SU-DHL-6 (cell line): ENCODE measurements at regions not wholly inside any gene's neighbourhood (a gene's known extent, or its start where the extent isn't known, plus 50 kb on each side); places are given as distances from the start of the nearest gene placed in this dataset.

ENCODE experiments used
- H2AFZ ChIP-seq: fragments of 200-600 bp; sonication (generic); 2 replicates; pipeline ENCODE4 v1.6.1; 2014; ENCODE audit warnings: low read depth, mild to moderate bottlenecking, moderate library complexity, mixed read lengths, antibody characterized with exemption, low read length; ENCODE audit not compliant: severe bottlenecking
- H3F3A ChIP-seq: fragments of 200-600 bp; shearing (Covaris generic); 2 replicates; pipeline ENCODE4 v1.6.0; 2016; ENCODE audit warnings: antibody characterized with exemption, mild to moderate bottlenecking; ENCODE audit not compliant: insufficient read depth
- H3K27ac ChIP-seq: fragments of 200-600 bp; sonication (generic); 2 replicates; pipeline ENCODE4 v1.5.1; 2016; ENCODE audit warnings: low read depth, mild to moderate bottlenecking, low read length, moderate library complexity, mixed read lengths
- H3K27me3 ChIP-seq: fragments of 200-600 bp; sonication (generic), shearing (Covaris generic); 2 replicates; pipeline ENCODE4 v1.6.0; 2014; ENCODE audit warnings: mild to moderate bottlenecking, low read length
- H3K36me3 ChIP-seq: fragments of 200-600 bp; sonication (generic); 2 replicates; pipeline ENCODE4 v1.6.1; 2014; ENCODE audit warnings: mild to moderate bottlenecking, low read length, mixed read lengths
- H3K4me2 ChIP-seq: fragments of 300-600, 200-600 bp; shearing (Covaris generic), sonication (generic); 2 replicates; pipeline ENCODE4 v1.6.0; 2014; ENCODE audit warnings: low read length, low read depth, mild to moderate bottlenecking; ENCODE audit not compliant: poor library complexity, severe bottlenecking
- H3K4me3 ChIP-seq: fragments of 200-600 bp; sonication (generic); 2 replicates; pipeline ENCODE4 v1.5.1; 2014; ENCODE audit warnings: antibody characterized with exemption, low read length, mild to moderate bottlenecking, mixed read lengths; ENCODE audit not compliant: insufficient read depth, poor library complexity, severe bottlenecking
- H3K79me2 ChIP-seq: fragments of 200-600 bp; sonication (generic); 2 replicates; pipeline ENCODE4 v1.6.1; 2014; ENCODE audit warnings: mild to moderate bottlenecking, low read length, moderate library complexity; ENCODE audit not compliant: insufficient read depth
- H3K9ac ChIP-seq: fragments of 200-600 bp; sonication (generic); 2 replicates; pipeline ENCODE4 v1.7.0; 2014; ENCODE audit warnings: mild to moderate bottlenecking, low read length
- H3K9me2 ChIP-seq: fragments of 200-600 bp; sonication (generic); replicated peaks from 2 replicates; pipeline ENCODE4 v1.6.1; 2014; ENCODE audit warnings: low read length; ENCODE audit not compliant: insufficient read depth
- H3K9me3 ChIP-seq: fragments of 200-600 bp; sonication (generic); 2 replicates; pipeline ENCODE4 v1.6.1; 2014; ENCODE audit warnings: low read length, mixed read lengths; ENCODE audit not compliant: insufficient read depth
- H4K20me1 ChIP-seq: fragments of 200-600 bp; sonication (generic); 2 replicates; pipeline ENCODE4 v1.6.1; 2014; ENCODE audit warnings: low read depth, mild to moderate bottlenecking, antibody characterized with exemption, low read length, moderate library complexity, mixed read lengths
- EZH2phosphoT487 ChIP-seq: fragments of 200-600 bp; sonication (generic), shearing (Covaris generic); conservative IDR thresholded peaks from 2 replicates; pipeline ENCODE4 v1.6.1; 2018; ENCODE audit warnings: mild to moderate bottlenecking, antibody characterized with exemption, low read length, moderate library complexity, mixed read lengths
- TF ChIP-seq, protein P1 (sequence below): fragments of 200-600 bp; sonication (generic); IDR thresholded peaks from one replicate; pipeline ENCODE4 v1.5.1; 2017; ENCODE audit warnings: antibody characterized with exemption, mild to moderate bottlenecking, low read length, moderate library complexity; ENCODE audit not compliant: insufficient read depth, poor library complexity, severe bottlenecking

DNA sequence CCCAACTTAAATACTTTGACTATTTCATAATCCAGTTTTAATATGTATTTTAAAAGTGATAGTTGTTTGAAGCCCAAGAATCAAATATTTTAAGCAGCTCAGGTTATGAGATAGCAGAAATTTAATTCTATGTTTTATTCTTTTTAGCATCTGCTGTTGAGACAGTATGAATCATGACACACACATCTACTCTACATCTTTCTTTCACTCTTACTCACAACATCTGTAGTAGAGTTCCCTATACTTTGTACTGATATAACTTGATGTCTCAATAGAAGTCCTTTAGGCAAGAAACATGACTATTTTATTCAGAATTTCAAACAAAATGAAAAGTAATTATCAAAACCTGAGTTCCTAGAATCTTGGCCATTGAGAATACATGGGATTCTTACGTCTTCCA, 187.9 kb upstream of the GNPDA2 start:
- Histone ChIP-seq H3K4me3 (no peak overlapping the region), H3K9ac (no peak overlapping the region), H3K79me2 (no peaks in the 10 kb centered on the region), H2AFZ (no peak overlapping the region), H3K9me2 (no peaks in the 10 kb centered on the region), H3K27me3 (no peaks in the 10 kb centered on the region), H3K9me3 (no peaks in the 10 kb centered on the region), H3K27ac (no peak overlapping the region), H3K36me3 (no peaks in the 10 kb centered on the region), H3K4me2 (no peak overlapping the region), H4K20me1 (no peaks in the 10 kb centered on the region), H3F3A (no peaks in the 10 kb centered on the region)
- TF ChIP-seq EZH2phosphoT487 = no peak
- TF ChIP-seq, protein P1, sequence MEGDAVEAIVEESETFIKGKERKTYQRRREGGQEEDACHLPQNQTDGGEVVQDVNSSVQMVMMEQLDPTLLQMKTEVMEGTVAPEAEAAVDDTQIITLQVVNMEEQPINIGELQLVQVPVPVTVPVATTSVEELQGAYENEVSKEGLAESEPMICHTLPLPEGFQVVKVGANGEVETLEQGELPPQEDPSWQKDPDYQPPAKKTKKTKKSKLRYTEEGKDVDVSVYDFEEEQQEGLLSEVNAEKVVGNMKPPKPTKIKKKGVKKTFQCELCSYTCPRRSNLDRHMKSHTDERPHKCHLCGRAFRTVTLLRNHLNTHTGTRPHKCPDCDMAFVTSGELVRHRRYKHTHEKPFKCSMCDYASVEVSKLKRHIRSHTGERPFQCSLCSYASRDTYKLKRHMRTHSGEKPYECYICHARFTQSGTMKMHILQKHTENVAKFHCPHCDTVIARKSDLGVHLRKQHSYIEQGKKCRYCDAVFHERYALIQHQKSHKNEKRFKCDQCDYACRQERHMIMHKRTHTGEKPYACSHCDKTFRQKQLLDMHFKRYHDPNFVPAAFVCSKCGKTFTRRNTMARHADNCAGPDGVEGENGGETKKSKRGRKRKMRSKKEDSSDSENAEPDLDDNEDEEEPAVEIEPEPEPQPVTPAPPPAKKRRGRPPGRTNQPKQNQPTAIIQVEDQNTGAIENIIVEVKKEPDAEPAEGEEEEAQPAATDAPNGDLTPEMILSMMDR = no peak

DNA sequence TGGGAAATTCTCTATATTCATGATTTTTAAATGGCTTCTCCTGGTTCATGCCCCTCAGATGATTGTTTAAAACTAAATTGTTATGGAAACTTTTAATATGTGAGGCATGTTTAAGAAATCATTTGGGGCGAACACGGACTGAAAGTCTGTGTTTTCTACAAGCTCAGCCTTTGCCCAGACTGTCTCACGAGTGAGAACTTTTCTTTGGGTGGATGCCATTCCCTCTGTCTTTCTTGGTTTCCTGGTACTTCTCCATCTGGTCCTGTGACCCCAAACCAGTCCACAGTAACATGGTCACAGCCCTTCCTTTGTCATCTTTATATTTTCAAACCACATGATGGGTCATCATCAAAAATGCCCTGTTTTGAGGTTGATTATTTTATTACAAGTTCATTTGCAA, 186.6 kb upstream of the GNPDA2 start:
- H3K9me2 ChIP-seq = no peaks in the 10 kb centered on the region
- H3K27me3 ChIP-seq = no peaks in the 10 kb centered on the region
- no peaks in the 10 kb centered on the region for H3K9me3 ChIP-seq
- H3K27ac ChIP-seq = no peak overlapping the region
- H3K9ac ChIP-seq = no peak overlapping the region
- no peak overlapping the region for H3K4me3 ChIP-seq
- no peaks in the 10 kb centered on the region for H3K79me2 ChIP-seq
- TF ChIP-seq, protein P1 = no peak
- TF ChIP-seq EZH2phosphoT487 = no peak
- no peaks in the 10 kb centered on the region for H3F3A ChIP-seq
- no peak overlapping the region for H3K4me2 ChIP-seq
- no peaks in the 10 kb centered on the region for H4K20me1 ChIP-seq
- no peaks in the 10 kb centered on the region for H3K36me3 ChIP-seq
- no peak overlapping the region for H2AFZ ChIP-seq

DNA sequence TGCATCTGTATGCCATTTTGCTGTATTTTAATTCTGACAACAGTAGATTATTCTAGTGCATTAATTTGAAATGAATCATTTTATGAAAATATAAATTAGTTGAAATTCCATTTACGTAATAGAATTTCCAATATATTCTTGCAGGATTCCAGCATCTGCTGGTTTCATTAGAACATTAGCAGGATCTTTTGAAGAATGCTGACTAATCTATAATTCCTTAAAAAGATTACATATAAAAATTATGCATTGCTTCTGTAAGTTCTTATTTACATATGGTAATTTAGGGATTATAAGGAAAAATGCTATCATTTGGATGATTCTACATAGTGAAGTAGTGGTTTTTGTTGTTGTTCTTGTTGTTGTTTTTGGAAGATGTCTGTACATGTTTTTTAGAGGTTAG, 182.2 kb upstream of the GNPDA2 start:
- H2AFZ ChIP-seq = no peak overlapping the region
- H3K36me3 ChIP-seq = no peaks in the 10 kb centered on the region

More for the DNA sequence above, 182.2 kb upstream of the GNPDA2 start:
- Histone ChIP-seq H3K27me3 (no peaks in the 10 kb centered on the region), H3K9me3 (no peaks in the 10 kb centered on the region), H3K4me2 (no peak overlapping the region), H4K20me1 (no peaks in the 10 kb centered on the region), H3K9me2 (no peaks in the 10 kb centered on the region), H3K27ac (no peak overlapping the region), H3K9ac (no peak overlapping the region), H3K4me3 (no peak overlapping the region), H3F3A (no peaks in the 10 kb centered on the region), H3K79me2 (no peaks in the 10 kb centered on the region)
- no peak for TF ChIP-seq EZH2phosphoT487
- TF ChIP-seq, protein P1 = no peak
